Liver (tissue), 8 donors: ENCODE measurements at regions not wholly inside any gene's neighbourhood (a gene's known extent, or its start where the extent isn't known, plus 50 kb on each side); places are given as distances from the start of the nearest gene placed in this dataset.
A peak's percentile ranks its signal among the peaks of the same experiment; 100 is the strongest.

ENCODE experiments used
- DNase-seq: peaks from one replicate; pipeline ENCODE4 v3.0.0-alpha.2; 2017; ENCODE audit warnings: low spot score
- H3K27ac ChIP-seq, 2 donors: one replicate each; pipeline ENCODE4 v1.7.0; 2013; ENCODE audit warnings: inconsistent platforms in 2 of 2, low read length in 2 of 2, control low read depth in 1 of 2, low read depth in 1 of 2, mild to moderate bottlenecking in 1 of 2
- H3K27me3 ChIP-seq, 4 donors: one replicate each; pipeline versions ENCODE4 v1.6.1 to v1.7.0; 2013; ENCODE audit warnings: low read length in 3 of 4, inconsistent platforms in 1 of 4, mild to moderate bottlenecking in 1 of 4, moderate library complexity in 1 of 4; ENCODE audit not compliant: control insufficient read depth in 4 of 4, insufficient read depth in 4 of 4
- H3K36me3 ChIP-seq, 4 donors: one replicate each; pipeline versions ENCODE4 v1.6.1 to v1.7.0; 2013; ENCODE audit warnings: low read length in 3 of 4, mild to moderate bottlenecking in 3 of 4, low read depth in 1 of 4, moderate library complexity in 1 of 4; ENCODE audit not compliant: control insufficient read depth in 4 of 4, insufficient read depth in 3 of 4
- H3K4me1 ChIP-seq, 4 donors: one replicate each; pipeline versions ENCODE4 v1.6.1 to v1.7.0; 2013; ENCODE audit warnings: low read length in 3 of 4, mild to moderate bottlenecking in 3 of 4, moderate library complexity in 1 of 4; ENCODE audit not compliant: control insufficient read depth in 4 of 4, insufficient read depth in 4 of 4
- H3K4me3 ChIP-seq, 3 donors: one replicate each; pipeline versions ENCODE4 v1.6.1 to v1.7.0; 2013; ENCODE audit warnings: low read length in 3 of 3, control low read depth in 1 of 3, low read depth in 1 of 3, mild to moderate bottlenecking in 1 of 3
- H3K9ac ChIP-seq, 2 donors: one replicate each; pipeline ENCODE4 v1.7.0; 2013; ENCODE audit warnings: low read length in 2 of 2, mild to moderate bottlenecking in 2 of 2, moderate library complexity in 2 of 2, control low read depth in 1 of 2, low read depth in 1 of 2
- H3K9me3 ChIP-seq, 4 donors: one replicate each; pipeline versions ENCODE4 v1.6.1 to v1.7.0; 2013; ENCODE audit warnings: low read length in 3 of 4; ENCODE audit not compliant: control insufficient read depth in 4 of 4
- CTCF ChIP-seq: fragments of 150-350 bp; IDR thresholded peaks from 2 replicates; pipeline ENCODE4 v1.5.1; 2017; ENCODE audit warnings: improper control_type of control experiment, low read depth, low read length; ENCODE audit not compliant: missing input control
- EGR1 ChIP-seq, 2 donors: IDR thresholded peaks; 2 replicates each; pipeline ENCODE4 v1.6.1; 2016 to 2018; ENCODE audit warnings: antibody characterized with exemption in 2 of 2, low read depth in 2 of 2
- FOXA1 ChIP-seq: IDR thresholded peaks from 2 replicates; pipeline ENCODE4 v1.6.1; 2016; ENCODE audit warnings: antibody characterized with exemption
- FOXA2 ChIP-seq: IDR thresholded peaks from 2 replicates; pipeline ENCODE4 v1.6.1; 2016; ENCODE audit warnings: antibody characterized with exemption
- GABPA ChIP-seq, 2 donors: IDR thresholded peaks in 1 of 2; conservative IDR thresholded peaks in 1 of 2; 2 replicates each; pipeline ENCODE4 v1.6.1; 2016; ENCODE audit warnings: antibody characterized with exemption in 2 of 2, mild to moderate bottlenecking in 1 of 2, moderate library complexity in 1 of 2
- HNF4G ChIP-seq: IDR thresholded peaks from 2 replicates; pipeline ENCODE4 v1.6.1; 2016; ENCODE audit warnings: antibody characterized with exemption
- JUND ChIP-seq, 2 donors: IDR thresholded peaks; 2 replicates each; pipeline ENCODE4 v1.6.1; 2016; ENCODE audit warnings: antibody characterized with exemption in 2 of 2
- MAX ChIP-seq: IDR thresholded peaks from 2 replicates; pipeline ENCODE4 v1.6.1; 2016; ENCODE audit warnings: antibody characterized with exemption
- NR2F2 ChIP-seq: IDR thresholded peaks from 2 replicates; pipeline ENCODE4 v1.6.1; 2016; ENCODE audit warnings: antibody characterized with exemption
- REST ChIP-seq: IDR thresholded peaks from 2 replicates; pipeline ENCODE4 v1.6.1; 2016; ENCODE audit warnings: antibody characterized with exemption, mild to moderate bottlenecking
- RXRA ChIP-seq, 2 donors: IDR thresholded peaks; 2 replicates each; pipeline ENCODE4 v1.6.1; 2017 to 2018; ENCODE audit warnings: antibody characterized with exemption in 2 of 2, mild to moderate bottlenecking in 1 of 2
- SP1 ChIP-seq: IDR thresholded peaks from 2 replicates; pipeline ENCODE4 v1.6.1; 2018; ENCODE audit warnings: antibody characterized with exemption, mild to moderate bottlenecking
- TAF1 ChIP-seq: conservative IDR thresholded peaks from 2 replicates; pipeline ENCODE4 v1.6.1; 2016; ENCODE audit warnings: antibody characterized with exemption, mild to moderate bottlenecking
- YY1 ChIP-seq: IDR thresholded peaks from 2 replicates; pipeline ENCODE4 v1.6.1; 2016; ENCODE audit warnings: antibody characterized with exemption, mild to moderate bottlenecking
- ZBTB33 ChIP-seq: IDR thresholded peaks from 2 replicates; pipeline ENCODE4 v1.6.1; 2016; ENCODE audit warnings: antibody characterized with exemption
- WGBS: extraction: QIAGEN DNeasy Blood & Tissue Kit; methylation state at CpG from one replicate; pipeline ENCODE4 v1.1.7; 2013; 5-methylcytosine and 5-hydroxymethylcytosine counted together
- donor health status: healthy.
- donor health status: healthy.
- donor health status: healthy.
- donor health status: healthy.
- donor health status: healthy.

GRCh38 chr10:31152421-31153135 is 120.9 kb upstream of the ZNF438 start:
- 57% methylated on average over 1 of the region's 1 CpG for WGBS
- DNase-seq = no peak
- Histone ChIP-seq H3K4me3 (no peak overlapping the region), H3K27me3 (no peaks in the 10 kb centered on the region), H3K4me1 (no peaks in the 10 kb centered on the region), H3K36me3 (no peaks in the 10 kb centered on the region), H3K9ac (no peak overlapping the region), H3K27ac (no peak overlapping the region), H3K9me3 (no peaks in the 10 kb centered on the region)
- TF ChIP-seq HNF4G (no peak), NR2F2 (peak; percentile 8)

GRCh38 chr10:31153161-31153560 is 121.5 kb upstream of the ZNF438 start:
- WGBS = 93% methylated on average over 7 of the region's 7 CpGs
- no peak for DNase-seq
- Histone ChIP-seq H3K4me1 (no peaks in the 10 kb centered on the region), H3K4me3 (no peak overlapping the region), H3K36me3 (no peaks in the 10 kb centered on the region), H3K27ac (no peak overlapping the region), H3K27me3 (no peaks in the 10 kb centered on the region), H3K9me3 (no peaks in the 10 kb centered on the region), H3K9ac (no peak overlapping the region)
- TF ChIP-seq REST = no peak
- no peak for TF ChIP-seq GABPA (IDR thresholded peaks at IDR 0.05 in 1 of 2, conservative IDR thresholded peaks at IDR 0.05 in 1 of 2)
- no peak for TF ChIP-seq FOXA1
- TF ChIP-seq RXRA (IDR thresholded peaks at IDR 0.05) = no peak
- no peak for TF ChIP-seq ZBTB33
- no peak for TF ChIP-seq YY1
- no peak for TF ChIP-seq EGR1 (IDR thresholded peaks at IDR 0.05; ENCODE audit: low read depth in 2 of 2)
- no peak for TF ChIP-seq CTCF
- no peak for TF ChIP-seq JUND (IDR thresholded peaks at IDR 0.05)
- TF ChIP-seq TAF1 = no peak
- TF ChIP-seq MAX = no peak
- no peak for TF ChIP-seq SP1
- no peak for TF ChIP-seq FOXA2
- no peak for TF ChIP-seq HNF4G
